SK-N-SH (cell line): ENCODE measurements at regions not wholly inside any gene's neighbourhood (a gene's known extent, or its start where the extent isn't known, plus 50 kb on each side); places are given as distances from the start of the nearest gene placed in this dataset.

Source experiments
- EZH2phosphoT487 ChIP-seq: fragments of 200-600 bp; sonication (generic); IDR thresholded peaks from 2 replicates; pipeline ENCODE4 v1.6.1; 2017; ENCODE audit warnings: low read depth, mixed run types, mild to moderate bottlenecking, antibody characterized with exemption, moderate library complexity, borderline replicate concordance
- NFIC ChIP-seq: IDR thresholded peaks from 2 replicates; pipeline ENCODE4 v1.4.0; 2012; ENCODE audit warnings: borderline replicate concordance
- POLR2AphosphoS5 ChIP-seq: IDR thresholded peaks from 2 replicates; pipeline ENCODE4 v1.6.1; 2012; ENCODE audit warnings: low read depth, low read length
- TF ChIP-seq, protein P1 (sequence below): IDR thresholded peaks from 2 replicates; pipeline ENCODE4 v1.4.0; 2012; ENCODE audit warnings: low read depth, borderline replicate concordance
- TF ChIP-seq, protein P2 (sequence below): fragments of 200-600 bp; sonication (generic); IDR thresholded peaks from 2 replicates; pipeline ENCODE4 v1.6.1; 2017; ENCODE audit warnings: antibody characterized with exemption, mild to moderate bottlenecking, moderate library complexity

DNA sequence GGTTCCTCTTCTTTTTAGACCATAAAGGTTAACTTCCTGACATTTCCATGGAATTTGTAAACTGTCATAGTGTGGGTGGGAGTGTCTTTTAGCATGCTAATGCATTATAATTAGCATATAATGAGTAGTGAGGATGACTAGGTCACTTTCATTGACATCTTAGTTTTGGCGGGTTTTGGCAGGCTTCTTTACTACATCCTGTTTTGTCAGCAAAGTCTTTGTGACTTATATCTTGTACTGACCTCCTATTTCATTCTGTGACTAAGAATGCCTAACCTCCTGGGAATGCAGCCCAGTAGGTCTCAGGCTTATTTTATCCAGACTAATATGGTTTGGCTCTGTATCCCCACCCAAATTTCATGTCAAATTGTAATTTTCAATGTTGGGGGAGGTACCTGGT is 149.6 kb upstream of the SYNCRIP start:
- TF ChIP-seq, protein P1, sequence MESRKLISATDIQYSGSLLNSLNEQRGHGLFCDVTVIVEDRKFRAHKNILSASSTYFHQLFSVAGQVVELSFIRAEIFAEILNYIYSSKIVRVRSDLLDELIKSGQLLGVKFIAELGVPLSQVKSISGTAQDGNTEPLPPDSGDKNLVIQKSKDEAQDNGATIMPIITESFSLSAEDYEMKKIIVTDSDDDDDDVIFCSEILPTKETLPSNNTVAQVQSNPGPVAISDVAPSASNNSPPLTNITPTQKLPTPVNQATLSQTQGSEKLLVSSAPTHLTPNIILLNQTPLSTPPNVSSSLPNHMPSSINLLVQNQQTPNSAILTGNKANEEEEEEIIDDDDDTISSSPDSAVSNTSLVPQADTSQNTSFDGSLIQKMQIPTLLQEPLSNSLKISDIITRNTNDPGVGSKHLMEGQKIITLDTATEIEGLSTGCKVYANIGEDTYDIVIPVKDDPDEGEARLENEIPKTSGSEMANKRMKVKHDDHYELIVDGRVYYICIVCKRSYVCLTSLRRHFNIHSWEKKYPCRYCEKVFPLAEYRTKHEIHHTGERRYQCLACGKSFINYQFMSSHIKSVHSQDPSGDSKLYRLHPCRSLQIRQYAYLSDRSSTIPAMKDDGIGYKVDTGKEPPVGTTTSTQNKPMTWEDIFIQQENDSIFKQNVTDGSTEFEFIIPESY = no peak
- TF ChIP-seq NFIC = no peak
- TF ChIP-seq EZH2phosphoT487 = no peak
- TF ChIP-seq, protein P2, sequence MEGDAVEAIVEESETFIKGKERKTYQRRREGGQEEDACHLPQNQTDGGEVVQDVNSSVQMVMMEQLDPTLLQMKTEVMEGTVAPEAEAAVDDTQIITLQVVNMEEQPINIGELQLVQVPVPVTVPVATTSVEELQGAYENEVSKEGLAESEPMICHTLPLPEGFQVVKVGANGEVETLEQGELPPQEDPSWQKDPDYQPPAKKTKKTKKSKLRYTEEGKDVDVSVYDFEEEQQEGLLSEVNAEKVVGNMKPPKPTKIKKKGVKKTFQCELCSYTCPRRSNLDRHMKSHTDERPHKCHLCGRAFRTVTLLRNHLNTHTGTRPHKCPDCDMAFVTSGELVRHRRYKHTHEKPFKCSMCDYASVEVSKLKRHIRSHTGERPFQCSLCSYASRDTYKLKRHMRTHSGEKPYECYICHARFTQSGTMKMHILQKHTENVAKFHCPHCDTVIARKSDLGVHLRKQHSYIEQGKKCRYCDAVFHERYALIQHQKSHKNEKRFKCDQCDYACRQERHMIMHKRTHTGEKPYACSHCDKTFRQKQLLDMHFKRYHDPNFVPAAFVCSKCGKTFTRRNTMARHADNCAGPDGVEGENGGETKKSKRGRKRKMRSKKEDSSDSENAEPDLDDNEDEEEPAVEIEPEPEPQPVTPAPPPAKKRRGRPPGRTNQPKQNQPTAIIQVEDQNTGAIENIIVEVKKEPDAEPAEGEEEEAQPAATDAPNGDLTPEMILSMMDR = no peak
- no peak for TF ChIP-seq POLR2AphosphoS5
